GM12865 (cell line): ENCODE measurements at regions not wholly inside any gene's neighbourhood (a gene's known extent, or its start where the extent isn't known, plus 50 kb on each side); places are given as distances from the start of the nearest gene placed in this dataset.

ENCODE experiments used
- DNase-seq: peaks from one replicate; pipeline ENCODE4 v3.0.0; 2010; ENCODE audit warnings: low read depth
- H3K4me3 ChIP-seq: 2 replicates; pipeline ENCODE4 v1.5.1; 2011; ENCODE audit warnings: mild to moderate bottlenecking, low read depth, low read length, control low read depth
- TF ChIP-seq, protein P1 (sequence below): IDR thresholded peaks from 2 replicates; pipeline ENCODE4 v1.5.1; 2011; ENCODE audit warnings: low read length, control low read depth, low read depth, inconsistent platforms; ENCODE audit not compliant: insufficient read depth; ENCODE audit errors: missing control alignments

DNA sequence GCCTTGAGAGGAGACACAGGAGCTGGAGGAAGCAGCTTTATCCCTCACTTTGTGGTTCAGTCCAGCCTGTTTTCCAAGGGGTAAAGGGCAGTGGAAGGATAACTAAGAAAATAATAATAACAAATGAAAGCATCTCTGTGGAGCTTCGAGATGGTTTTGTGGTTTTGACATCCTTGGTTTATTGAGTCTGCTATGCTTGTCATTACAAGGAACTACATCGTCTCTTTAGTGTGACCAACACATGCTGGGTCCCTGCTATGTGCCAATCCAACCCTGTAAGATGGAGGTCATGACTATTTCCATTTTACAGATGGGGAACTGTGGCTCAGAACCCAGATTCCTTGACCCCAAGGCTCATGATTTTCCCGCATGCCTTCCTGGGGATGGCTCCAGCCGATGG, 124.8 kb downstream of the MRM1 start:
- DNase-seq: no peak
- H3K4me3 ChIP-seq: no peak overlapping the region
- TF ChIP-seq, protein P1, sequence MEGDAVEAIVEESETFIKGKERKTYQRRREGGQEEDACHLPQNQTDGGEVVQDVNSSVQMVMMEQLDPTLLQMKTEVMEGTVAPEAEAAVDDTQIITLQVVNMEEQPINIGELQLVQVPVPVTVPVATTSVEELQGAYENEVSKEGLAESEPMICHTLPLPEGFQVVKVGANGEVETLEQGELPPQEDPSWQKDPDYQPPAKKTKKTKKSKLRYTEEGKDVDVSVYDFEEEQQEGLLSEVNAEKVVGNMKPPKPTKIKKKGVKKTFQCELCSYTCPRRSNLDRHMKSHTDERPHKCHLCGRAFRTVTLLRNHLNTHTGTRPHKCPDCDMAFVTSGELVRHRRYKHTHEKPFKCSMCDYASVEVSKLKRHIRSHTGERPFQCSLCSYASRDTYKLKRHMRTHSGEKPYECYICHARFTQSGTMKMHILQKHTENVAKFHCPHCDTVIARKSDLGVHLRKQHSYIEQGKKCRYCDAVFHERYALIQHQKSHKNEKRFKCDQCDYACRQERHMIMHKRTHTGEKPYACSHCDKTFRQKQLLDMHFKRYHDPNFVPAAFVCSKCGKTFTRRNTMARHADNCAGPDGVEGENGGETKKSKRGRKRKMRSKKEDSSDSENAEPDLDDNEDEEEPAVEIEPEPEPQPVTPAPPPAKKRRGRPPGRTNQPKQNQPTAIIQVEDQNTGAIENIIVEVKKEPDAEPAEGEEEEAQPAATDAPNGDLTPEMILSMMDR: no peak

DNA sequence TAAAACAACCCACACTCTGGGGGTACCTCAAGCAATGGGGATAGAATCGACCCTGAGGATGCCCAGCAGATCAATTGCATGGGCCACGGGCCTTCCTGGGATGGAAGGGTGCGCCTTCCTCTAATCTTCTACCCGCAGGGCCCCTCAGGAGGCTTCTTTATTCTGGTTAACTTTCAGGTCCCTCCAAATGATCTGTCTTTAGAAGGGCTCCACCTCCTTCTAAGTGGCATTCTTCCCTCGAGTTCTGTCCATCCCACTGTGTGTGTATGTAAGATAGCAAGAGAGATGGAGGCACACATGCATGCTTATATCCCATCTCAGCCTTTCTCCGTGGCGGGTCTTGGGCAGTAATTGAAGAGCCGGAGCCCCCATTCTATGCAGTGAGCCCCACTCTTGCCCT, 125.7 kb downstream of the MRM1 start:
- H3K4me3 ChIP-seq: no peak overlapping the region
- DNase-seq: no peak
- TF ChIP-seq, protein P1: no peak

DNA sequence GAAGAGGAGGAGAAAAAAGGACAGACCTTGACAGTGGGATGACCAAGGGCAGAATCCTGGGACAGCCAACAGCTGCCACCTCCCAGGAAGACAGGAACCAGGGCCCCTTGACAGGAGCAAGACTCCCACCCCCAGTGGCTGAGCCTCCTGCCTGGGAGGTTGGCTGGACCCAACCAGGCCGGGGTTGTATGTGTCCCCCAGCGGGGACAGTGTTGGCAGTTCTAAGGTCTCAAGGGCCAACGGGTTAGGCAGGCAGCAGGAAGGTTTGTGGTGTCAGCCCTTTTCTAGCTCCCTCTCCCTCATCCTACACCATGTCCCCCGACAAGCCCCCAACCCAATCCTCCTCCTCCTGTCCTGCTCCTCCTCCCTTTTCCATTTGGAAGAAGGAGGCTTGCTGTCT, 126.2 kb downstream of the MRM1 start:
- TF ChIP-seq, protein P1: no peak
- no peak for DNase-seq
- no peak overlapping the region for H3K4me3 ChIP-seq

DNA sequence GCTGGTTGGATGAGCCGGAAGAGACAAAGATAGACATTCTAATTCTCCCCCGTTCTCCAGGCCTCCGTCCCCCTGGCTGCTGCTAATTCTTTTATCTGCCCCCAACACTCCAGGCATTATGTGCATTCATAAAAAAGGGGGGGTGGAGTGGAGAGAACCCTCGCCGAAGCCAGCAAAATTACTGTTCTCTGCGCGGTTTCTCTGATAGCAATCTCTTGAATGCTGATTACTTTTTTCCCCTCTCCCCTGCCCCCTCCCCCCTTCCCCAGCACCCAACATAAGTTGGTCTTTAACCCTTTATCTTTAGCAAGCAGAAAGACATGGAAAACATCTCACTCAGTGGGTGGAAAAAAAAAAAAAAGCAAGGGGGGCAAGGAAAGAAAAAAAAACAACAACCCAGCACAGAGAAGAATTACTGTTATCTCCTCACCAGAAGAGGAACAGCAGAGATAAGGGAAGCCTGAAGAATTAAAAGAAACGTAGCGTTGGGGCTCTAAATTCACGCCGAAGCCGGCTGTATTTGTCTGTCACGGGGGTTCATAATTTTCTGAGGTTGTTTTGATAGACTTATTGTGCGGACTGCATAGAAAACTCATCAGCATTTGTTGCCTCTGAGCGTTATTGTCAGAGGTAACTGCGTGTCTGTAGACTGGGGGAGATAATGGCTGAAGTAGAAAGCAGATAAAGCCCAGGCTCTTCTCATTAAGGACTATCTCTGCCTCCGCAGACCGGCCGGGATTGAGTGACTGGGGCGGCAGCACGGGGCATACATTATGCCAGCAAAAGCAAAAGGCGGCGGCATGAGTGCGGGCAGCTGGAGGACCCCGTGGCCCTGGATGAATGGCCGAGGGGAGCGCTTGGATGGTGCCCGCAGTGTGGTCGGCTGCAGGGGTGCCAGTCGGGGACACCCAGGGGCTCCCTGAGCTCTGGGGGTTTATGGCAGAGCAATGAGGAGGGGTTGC, 126.9 kb downstream of the MRM1 start:
- no peak for DNase-seq
- H3K4me3 ChIP-seq: no peak overlapping the region
- TF ChIP-seq, protein P1: no peak

DNA sequence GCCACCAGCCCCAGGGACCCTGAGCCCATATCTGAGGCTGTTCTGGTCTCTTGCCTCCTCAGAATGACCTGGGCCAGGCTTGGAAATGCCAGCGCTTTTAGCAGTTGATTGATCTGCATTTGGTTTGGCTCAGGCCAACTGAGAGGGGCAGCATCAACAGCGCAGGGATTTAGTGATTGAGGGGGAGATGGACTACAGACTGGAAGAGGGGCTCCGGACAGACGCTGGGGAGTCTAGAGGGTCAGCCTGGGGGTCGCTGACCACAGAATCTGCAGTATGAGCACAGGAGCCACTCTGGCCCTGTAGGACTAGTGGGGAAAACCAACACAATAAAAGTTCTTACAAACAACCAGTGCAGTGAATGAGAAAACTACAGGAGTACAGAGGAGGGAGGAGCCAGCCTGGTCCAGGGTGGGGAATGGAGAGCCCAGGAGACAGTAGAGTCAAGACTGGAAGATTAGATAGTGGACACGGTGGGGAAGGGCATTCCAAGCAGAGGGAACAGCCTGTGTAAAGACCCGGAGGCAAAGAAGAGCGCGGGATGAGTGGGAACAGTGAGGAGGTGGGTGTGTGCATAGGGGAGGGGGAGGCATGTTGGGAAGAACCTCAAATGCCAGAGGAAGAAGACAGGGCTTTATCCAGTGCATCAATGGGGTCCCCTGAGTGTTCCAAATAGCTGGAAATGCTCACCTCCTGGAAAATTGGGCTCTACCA, 128.9 kb downstream of the MRM1 start:
- no peak overlapping the region for H3K4me3 ChIP-seq
- TF ChIP-seq, protein P1: no peak
- DNase-seq: no peak

DNA sequence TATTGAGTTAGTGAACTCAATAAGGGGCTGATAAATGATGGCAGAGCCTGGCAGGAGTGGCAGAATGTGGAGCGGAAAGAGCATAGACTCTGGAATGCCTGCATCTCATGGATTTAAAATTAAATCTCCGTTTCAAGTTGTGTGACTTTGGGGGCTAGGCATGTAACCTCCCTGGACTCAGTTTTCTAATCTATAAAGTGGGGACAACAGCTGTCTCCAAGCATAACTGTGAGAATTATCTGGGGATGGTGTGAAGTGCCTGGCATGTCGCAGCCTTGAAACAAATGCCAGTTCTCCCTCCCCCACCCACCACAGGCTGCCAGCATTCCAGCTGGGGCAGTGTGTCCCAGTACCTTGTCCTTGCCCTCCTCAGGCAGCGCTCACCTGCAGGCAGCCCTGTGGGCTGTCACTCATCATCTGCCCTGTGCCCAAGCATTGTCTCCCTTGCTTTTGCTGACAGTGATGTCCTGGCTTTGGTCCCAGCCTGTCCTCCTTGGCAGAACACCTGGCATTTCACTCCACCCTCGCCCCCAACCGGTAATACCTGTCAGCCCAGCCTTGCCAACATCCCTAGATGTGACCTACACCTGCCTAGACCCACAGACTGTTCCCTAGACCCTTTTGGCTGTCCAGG, 129.6 kb downstream of the MRM1 start:
- H3K4me3 ChIP-seq: no peak overlapping the region
- DNase-seq: no peak
- TF ChIP-seq, protein P1: no peak
